ENCODE measurements at regions not wholly inside any gene's neighbourhood (a gene's known extent, or its start where the extent isn't known, plus 50 kb on each side); places are given as distances from the start of the nearest gene placed in this dataset.

GRCh38 chr5:173691931-173692330, 75.5 kb upstream of the BOD1 start (continued):
- TF ChIP-seq TCFL5 (CRISPR knock-in tag; conservative IDR thresholded peaks at IDR 0.05) (no peak), CBFB (CRISPR knock-in tag; IDR thresholded peaks at IDR 0.05) (no peak), SMARCE1 (IDR thresholded peaks at IDR 0.05) (peak; percentile 82), BACH1 (tag; IDR thresholded peaks at IDR 0.05) (peak; percentile 31; the same call in 1 of the 2 replicates), FOXP1 (CRISPR knock-in tag; IDR thresholded peaks at IDR 0.05) (no peak), DDX20 (tag; IDR thresholded peaks at IDR 0.05; ENCODE audit: low read depth) (no peak), DEAF1 (CRISPR knock-in tag; IDR thresholded peaks at IDR 0.05) (no peak), USF2 (CRISPR knock-in tag; IDR thresholded peaks at IDR 0.05) (no peak), ZNF165 (CRISPR knock-in tag; IDR thresholded peaks at IDR 0.05; ENCODE audit: borderline replicate concordance) (no peak), ZNF280B (CRISPR knock-in tag; IDR thresholded peaks at IDR 0.05) (no peak), SIRT6 (IDR thresholded peaks at IDR 0.05; ENCODE audit: low read depth, low read length) (no peak), ZNF347 (CRISPR knock-in tag; IDR thresholded peaks at IDR 0.05; ENCODE audit: low read depth) (no peak), ZNF274 (IDR thresholded peaks at IDR 0.05; ENCODE audit: borderline replicate concordance, low read depth, low read length) (no peak), HCFC1 (IDR thresholded peaks at IDR 0.05; ENCODE audit: low read depth, low read length) (no peak), SMARCA5 (IDR thresholded peaks at IDR 0.05) (peak; percentile 99), KLF16 (IDR thresholded peaks at IDR 0.05) (no peak), USF1 (CRISPR knock-in tag; IDR thresholded peaks at IDR 0.05) (no peak), RBM17 (IDR thresholded peaks at IDR 0.05; ENCODE audit: borderline replicate concordance, low read depth, low read length) (no peak), PHF8 (IDR thresholded peaks at IDR 0.05; ENCODE audit: borderline replicate concordance, low read length) (no peak), CHAMP1 (IDR thresholded peaks at IDR 0.05) (peak; percentile 64; the same call in 1 of the 2 replicates), PCBP2 (IDR thresholded peaks at IDR 0.05; ENCODE audit: low read depth, low read length, poor library complexity, severe bottlenecking) (no peak), SNIP1 (IDR thresholded peaks at IDR 0.05; ENCODE audit: low read depth) (no peak)

Measured in K562 (cell line).